ENCODE measurements at regions not wholly inside any gene's neighbourhood (a gene's known extent, or its start where the extent isn't known, plus 50 kb on each side); places are given as distances from the start of the nearest gene placed in this dataset.

GRCh38 chr4:35562861-35563260, 681.5 kb downstream of the ARAP2 start:
- no peaks in the 10 kb centered on the region for H3K36me3 ChIP-seq (ENCODE audit: control insufficient read depth, insufficient read depth, low read length)
- H3K4me1 ChIP-seq (ENCODE audit: control insufficient read depth, insufficient read depth, low read length, poor library complexity, severe bottlenecking) = no peaks in the 10 kb centered on the region
- peaks cover 11% of the 10 kb centered on the region for H3K9me3 ChIP-seq (ENCODE audit: control insufficient read depth, low read length)
- peak overlapping the region; percentile 79 for H3K27ac ChIP-seq (ENCODE audit: low read depth, low read length, severe bottlenecking)
- WGBS, 2 experiments (ENCODE audit: insufficient coverage in 2 of 2) = no CpG with 5 or more reads among the region's 2 CpGs
- H3K4me3 ChIP-seq (ENCODE audit: extremely low read depth, insufficient read depth, low read length, poor library complexity, severe bottlenecking) = no peak overlapping the region

- WGBS, 2 experiments (ENCODE audit: insufficient coverage in 2 of 2) = no CpG with 5 or more reads among the region's 3 CpGs
- Histone ChIP-seq H3K4me1 (ENCODE audit: control insufficient read depth, insufficient read depth, low read length, poor library complexity, severe bottlenecking) (no peaks in the 10 kb centered on the region), H3K4me3 (ENCODE audit: extremely low read depth, insufficient read depth, low read length, poor library complexity, severe bottlenecking) (no peak overlapping the region), H3K27ac (ENCODE audit: low read depth, low read length, severe bottlenecking) (no peak overlapping the region), H3K36me3 (ENCODE audit: control insufficient read depth, insufficient read depth, low read length) (no peaks in the 10 kb centered on the region), H3K9me3 (ENCODE audit: control insufficient read depth, low read length) (no peaks in the 10 kb centered on the region)
Measured at GRCh38 chr4:35565640-35566039, 678.7 kb downstream of the ARAP2 start.

GRCh38 chr4:35591035-35591434, 653.3 kb downstream of the ARAP2 start:
- H3K4me3 ChIP-seq (ENCODE audit: extremely low read depth, insufficient read depth, low read length, poor library complexity, severe bottlenecking) = no peak overlapping the region
- no peaks in the 10 kb centered on the region for H3K9me3 ChIP-seq (ENCODE audit: control insufficient read depth, low read length)
- H3K27ac ChIP-seq (ENCODE audit: low read depth, low read length, severe bottlenecking) = no peak overlapping the region

GRCh38 chr4:35604252-35604651, 640.1 kb downstream of the ARAP2 start:
- no peaks in the 10 kb centered on the region for H3K4me1 ChIP-seq (ENCODE audit: control insufficient read depth, insufficient read depth, low read length, poor library complexity, severe bottlenecking)
- WGBS, 2 experiments (ENCODE audit: insufficient coverage in 2 of 2) = 100% methylated on average over 1 of the region's 3 CpGs; no CpG with 5 or more reads in 1 of the 2 experiments
- H3K27ac ChIP-seq (ENCODE audit: low read depth, low read length, severe bottlenecking) = no peak overlapping the region
- H3K9me3 ChIP-seq (ENCODE audit: control insufficient read depth, low read length) = no peaks in the 10 kb centered on the region
- no peaks in the 10 kb centered on the region for H3K36me3 ChIP-seq (ENCODE audit: control insufficient read depth, insufficient read depth, low read length)
- H3K4me3 ChIP-seq (ENCODE audit: extremely low read depth, insufficient read depth, low read length, poor library complexity, severe bottlenecking) = no peak overlapping the region

More at GRCh38 chr4:35591035-35591434, 653.3 kb downstream of the ARAP2 start:
- no peaks in the 10 kb centered on the region for H3K4me1 ChIP-seq (ENCODE audit: control insufficient read depth, insufficient read depth, low read length, poor library complexity, severe bottlenecking)
- H3K36me3 ChIP-seq (ENCODE audit: control insufficient read depth, insufficient read depth, low read length) = no peaks in the 10 kb centered on the region

GRCh38 chr4:35604724-35605123, 639.6 kb downstream of the ARAP2 start:
- H3K4me3 ChIP-seq (ENCODE audit: extremely low read depth, insufficient read depth, low read length, poor library complexity, severe bottlenecking) = no peak overlapping the region
- no peaks in the 10 kb centered on the region for H3K36me3 ChIP-seq (ENCODE audit: control insufficient read depth, insufficient read depth, low read length)
- no peaks in the 10 kb centered on the region for H3K9me3 ChIP-seq (ENCODE audit: control insufficient read depth, low read length)
- H3K4me1 ChIP-seq (ENCODE audit: control insufficient read depth, insufficient read depth, low read length, poor library complexity, severe bottlenecking) = no peaks in the 10 kb centered on the region
- WGBS, 2 experiments (ENCODE audit: insufficient coverage in 2 of 2) = no CpG with 5 or more reads among the region's 1 CpG
- H3K27ac ChIP-seq (ENCODE audit: low read depth, low read length, severe bottlenecking) = no peak overlapping the region

GRCh38 chr4:35608205-35608604, 636.1 kb downstream of the ARAP2 start:
- Histone ChIP-seq H3K36me3 (ENCODE audit: control insufficient read depth, insufficient read depth, low read length) (no peaks in the 10 kb centered on the region), H3K4me3 (ENCODE audit: extremely low read depth, insufficient read depth, low read length, poor library complexity, severe bottlenecking) (no peak overlapping the region), H3K9me3 (ENCODE audit: control insufficient read depth, low read length) (no peaks in the 10 kb centered on the region)

GRCh38 chr4:35614120-35614519, 630.2 kb downstream of the ARAP2 start:
- Histone ChIP-seq H3K27ac (ENCODE audit: low read depth, low read length, severe bottlenecking) (no peak overlapping the region), H3K36me3 (ENCODE audit: control insufficient read depth, insufficient read depth, low read length) (no peaks in the 10 kb centered on the region), H3K4me3 (ENCODE audit: extremely low read depth, insufficient read depth, low read length, poor library complexity, severe bottlenecking) (no peak overlapping the region), H3K4me1 (ENCODE audit: control insufficient read depth, insufficient read depth, low read length, poor library complexity, severe bottlenecking) (no peaks in the 10 kb centered on the region), H3K9me3 (ENCODE audit: control insufficient read depth, low read length) (no peaks in the 10 kb centered on the region)
- 82 to 88% methylated on average over 1 of the region's 2 CpGs for WGBS, 2 experiments (ENCODE audit: insufficient coverage in 2 of 2)

More at GRCh38 chr4:35608205-35608604, 636.1 kb downstream of the ARAP2 start:
- no peak overlapping the region for H3K27ac ChIP-seq (ENCODE audit: low read depth, low read length, severe bottlenecking)
- no peaks in the 10 kb centered on the region for H3K4me1 ChIP-seq (ENCODE audit: control insufficient read depth, insufficient read depth, low read length, poor library complexity, severe bottlenecking)

- Histone ChIP-seq H3K27ac (ENCODE audit: low read depth, low read length, severe bottlenecking) (no peak overlapping the region), H3K4me3 (ENCODE audit: extremely low read depth, insufficient read depth, low read length, poor library complexity, severe bottlenecking) (no peak overlapping the region), H3K4me1 (ENCODE audit: control insufficient read depth, insufficient read depth, low read length, poor library complexity, severe bottlenecking) (no peaks in the 10 kb centered on the region), H3K36me3 (ENCODE audit: control insufficient read depth, insufficient read depth, low read length) (no peaks in the 10 kb centered on the region), H3K9me3 (ENCODE audit: control insufficient read depth, low read length) (no peaks in the 10 kb centered on the region)
- whole genome bisulfite sequencing, 2 experiments (ENCODE audit: insufficient coverage in 2 of 2) = 43 to 86% methylated on average over 1 of the region's 3 CpGs
Measured at GRCh38 chr4:35639929-35640328, 604.4 kb downstream of the ARAP2 start.

- Histone ChIP-seq H3K4me1 (ENCODE audit: control insufficient read depth, insufficient read depth, low read length, poor library complexity, severe bottlenecking) (no peaks in the 10 kb centered on the region), H3K36me3 (ENCODE audit: control insufficient read depth, insufficient read depth, low read length) (no peaks in the 10 kb centered on the region), H3K4me3 (ENCODE audit: extremely low read depth, insufficient read depth, low read length, poor library complexity, severe bottlenecking) (no peak overlapping the region), H3K27ac (ENCODE audit: low read depth, low read length, severe bottlenecking) (no peak overlapping the region), H3K9me3 (ENCODE audit: control insufficient read depth, low read length) (no peaks in the 10 kb centered on the region)
Measured at GRCh38 chr4:35643661-35644060, 600.7 kb downstream of the ARAP2 start.

- Histone ChIP-seq H3K27ac (ENCODE audit: low read depth, low read length, severe bottlenecking) (no peak overlapping the region), H3K9me3 (ENCODE audit: control insufficient read depth, low read length) (no peaks in the 10 kb centered on the region), H3K36me3 (ENCODE audit: control insufficient read depth, insufficient read depth, low read length) (no peaks in the 10 kb centered on the region), H3K4me1 (ENCODE audit: control insufficient read depth, insufficient read depth, low read length, poor library complexity, severe bottlenecking) (no peaks in the 10 kb centered on the region), H3K4me3 (ENCODE audit: extremely low read depth, insufficient read depth, low read length, poor library complexity, severe bottlenecking) (no peak overlapping the region)
Measured at GRCh38 chr4:35644591-35644990, 599.7 kb downstream of the ARAP2 start.

GRCh38 chr4:35649011-35649410, 595.3 kb downstream of the ARAP2 start:
- H3K36me3 ChIP-seq (ENCODE audit: control insufficient read depth, insufficient read depth, low read length) = no peaks in the 10 kb centered on the region
- 91 to 94% methylated on average over 3 of the region's 3 CpGs for WGBS, 2 experiments (ENCODE audit: insufficient coverage in 2 of 2)
- H3K27ac ChIP-seq (ENCODE audit: low read depth, low read length, severe bottlenecking) = no peak overlapping the region
- no peaks in the 10 kb centered on the region for H3K4me1 ChIP-seq (ENCODE audit: control insufficient read depth, insufficient read depth, low read length, poor library complexity, severe bottlenecking)
- H3K9me3 ChIP-seq (ENCODE audit: control insufficient read depth, low read length) = no peaks in the 10 kb centered on the region
- H3K4me3 ChIP-seq (ENCODE audit: extremely low read depth, insufficient read depth, low read length, poor library complexity, severe bottlenecking) = no peak overlapping the region

- no peak overlapping the region for H3K27ac ChIP-seq (ENCODE audit: low read depth, low read length, severe bottlenecking)
- H3K9me3 ChIP-seq (ENCODE audit: control insufficient read depth, low read length) = no peaks in the 10 kb centered on the region
- H3K36me3 ChIP-seq (ENCODE audit: control insufficient read depth, insufficient read depth, low read length) = no peaks in the 10 kb centered on the region
- no peaks in the 10 kb centered on the region for H3K4me1 ChIP-seq (ENCODE audit: control insufficient read depth, insufficient read depth, low read length, poor library complexity, severe bottlenecking)
- no peak overlapping the region for H3K4me3 ChIP-seq (ENCODE audit: extremely low read depth, insufficient read depth, low read length, poor library complexity, severe bottlenecking)
Measured at GRCh38 chr4:35649778-35650177, 594.5 kb downstream of the ARAP2 start.

Measured in mesodermal cell (in vitro differentiated cells).